ENCODE measurements at regions not wholly inside any gene's neighbourhood (a gene's known extent, or its start where the extent isn't known, plus 50 kb on each side); places are given as distances from the start of the nearest gene placed in this dataset.

DNA sequence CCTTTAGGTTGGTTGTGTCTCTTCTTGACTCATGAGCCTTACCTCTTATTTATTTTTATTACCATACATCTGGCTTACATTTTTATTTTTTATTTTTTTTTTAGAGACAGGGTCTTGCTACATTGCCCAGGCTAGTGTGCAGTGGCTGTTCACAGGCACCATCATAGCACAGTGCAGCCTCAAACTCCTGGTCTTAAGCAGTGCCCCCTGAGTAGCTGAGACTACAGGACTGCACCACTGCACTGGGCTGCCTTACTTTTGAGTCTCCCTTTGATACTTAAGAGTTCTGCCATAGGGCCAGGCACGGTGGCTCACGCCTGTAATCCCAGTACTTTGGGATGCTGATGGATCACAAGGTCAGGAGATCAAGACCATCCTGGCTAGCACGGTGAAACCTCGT lies 76.4 kb upstream of the MACF1 start:
- H3K36me3 ChIP-seq (ENCODE audit: control insufficient read depth in 1 of 2, insufficient read depth in 2 of 2, low read length in 2 of 2): peaks cover 0 to 5% of the 10 kb centered on the region in 2 donors
- no peaks in the 10 kb centered on the region for H3K9me3 ChIP-seq (ENCODE audit: control insufficient read depth in 1 of 2, low read length in 2 of 2)
- no peaks in the 10 kb centered on the region for H3K27me3 ChIP-seq (ENCODE audit: low read depth, low read length)
- H3K4me3 ChIP-seq (ENCODE audit: low read depth in 1 of 2, low read length in 2 of 2): no peak overlapping the region
- H3K4me1 ChIP-seq (ENCODE audit: control insufficient read depth in 1 of 2, insufficient read depth in 2 of 2, low read length in 2 of 2): peaks cover 21 to 34% of the 10 kb centered on the region in 2 donors
- no peak overlapping the region for H3K27ac ChIP-seq (ENCODE audit: low read length)

DNA sequence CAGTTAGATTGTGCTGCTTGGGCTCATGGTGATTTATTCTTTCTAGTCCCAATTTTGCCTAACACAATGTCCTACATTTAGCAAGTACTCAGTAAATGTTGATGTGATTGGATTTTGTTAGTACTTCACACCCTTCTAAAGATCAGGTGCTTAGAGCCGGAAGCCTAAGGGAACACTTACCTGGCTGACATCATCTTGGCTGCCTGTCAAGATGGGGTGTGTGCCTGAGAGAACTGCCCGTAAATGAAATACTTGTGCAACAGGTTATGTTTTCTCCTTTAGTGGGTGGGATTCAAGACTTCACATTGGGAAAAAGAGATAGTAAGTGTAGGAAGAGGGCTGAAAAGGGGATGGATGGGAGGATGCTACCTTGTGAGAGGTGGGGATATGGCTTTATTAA lies 75.5 kb upstream of the MACF1 start:
- Histone ChIP-seq H3K4me1 (ENCODE audit: control insufficient read depth in 1 of 2, insufficient read depth in 2 of 2, low read length in 2 of 2) (peaks cover 22 to 35% of the 10 kb centered on the region in 2 donors), H3K4me3 (ENCODE audit: low read depth in 1 of 2, low read length in 2 of 2) (no peak overlapping the region), H3K36me3 (ENCODE audit: control insufficient read depth in 1 of 2, insufficient read depth in 2 of 2, low read length in 2 of 2) (peaks cover 0 to 5% of the 10 kb centered on the region in 2 donors), H3K9me3 (ENCODE audit: control insufficient read depth in 1 of 2, low read length in 2 of 2) (no peaks in the 10 kb centered on the region), H3K27me3 (ENCODE audit: low read depth, low read length) (no peaks in the 10 kb centered on the region), H3K27ac (ENCODE audit: low read length) (peak overlapping the region; percentile 41)

DNA sequence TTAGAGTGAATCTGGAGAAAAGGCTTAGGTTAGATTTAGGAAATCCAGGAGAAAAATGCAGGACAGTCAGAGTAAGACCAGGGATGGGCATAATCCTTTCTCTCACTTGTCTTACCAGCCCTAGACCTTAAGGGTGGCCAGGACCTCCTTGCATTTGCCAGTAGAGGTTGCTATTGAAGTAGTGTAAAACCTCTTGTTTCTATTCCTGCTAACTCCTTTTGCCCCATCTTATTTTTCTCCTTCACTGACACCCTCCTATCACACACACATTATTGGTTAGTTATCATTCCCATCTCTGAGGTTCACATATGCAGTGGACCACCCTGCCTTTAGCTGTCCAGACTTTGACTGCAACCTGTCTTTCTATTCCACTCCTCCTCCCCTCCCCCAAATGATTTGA lies 75.0 kb upstream of the MACF1 start:
- H3K4me1 ChIP-seq (ENCODE audit: control insufficient read depth in 1 of 2, insufficient read depth in 2 of 2, low read length in 2 of 2): peaks cover 22 to 35% of the 10 kb centered on the region in 2 donors

DNA sequence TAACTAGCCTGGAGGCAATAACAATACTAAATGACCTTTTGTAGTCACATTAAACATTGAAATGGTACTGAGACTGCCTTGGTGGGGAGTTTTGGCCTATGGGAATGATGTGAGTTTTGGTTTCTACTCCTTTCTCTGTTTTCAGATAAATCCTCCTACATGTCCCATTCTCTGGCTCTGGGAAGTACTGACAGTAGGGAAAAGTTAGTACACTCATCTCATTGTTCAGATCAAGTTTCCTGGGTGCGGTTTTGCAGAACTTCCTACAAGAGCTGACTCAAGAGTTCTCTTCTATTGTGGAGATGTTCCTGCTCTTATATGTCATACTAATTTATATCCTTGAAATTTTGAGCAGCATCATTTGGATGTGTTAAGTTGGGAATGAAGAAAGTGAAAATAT lies 74.2 kb upstream of the MACF1 start:
- H3K27ac ChIP-seq (ENCODE audit: low read length): peak overlapping the region; percentile 41
- no peaks in the 10 kb centered on the region for H3K9me3 ChIP-seq (ENCODE audit: control insufficient read depth in 1 of 2, low read length in 2 of 2)
- H3K4me1 ChIP-seq (ENCODE audit: control insufficient read depth in 1 of 2, insufficient read depth in 2 of 2, low read length in 2 of 2): peaks cover 22 to 35% of the 10 kb centered on the region in 2 donors
- H3K36me3 ChIP-seq (ENCODE audit: control insufficient read depth in 1 of 2, insufficient read depth in 2 of 2, low read length in 2 of 2): no peaks in the 10 kb centered on the region
- H3K4me3 ChIP-seq (ENCODE audit: low read depth in 1 of 2, low read length in 2 of 2): no peak overlapping the region
- no peaks in the 10 kb centered on the region for H3K27me3 ChIP-seq (ENCODE audit: low read depth, low read length)

More for the DNA sequence above, 75.0 kb upstream of the MACF1 start:
- Histone ChIP-seq H3K9me3 (ENCODE audit: control insufficient read depth in 1 of 2, low read length in 2 of 2) (no peaks in the 10 kb centered on the region), H3K27ac (ENCODE audit: low read length) (peak overlapping the region; percentile 41), H3K4me3 (ENCODE audit: low read depth in 1 of 2, low read length in 2 of 2) (no peak overlapping the region), H3K36me3 (ENCODE audit: control insufficient read depth in 1 of 2, insufficient read depth in 2 of 2, low read length in 2 of 2) (peaks cover 0 to 4% of the 10 kb centered on the region in 2 donors), H3K27me3 (ENCODE audit: low read depth, low read length) (no peaks in the 10 kb centered on the region)

DNA sequence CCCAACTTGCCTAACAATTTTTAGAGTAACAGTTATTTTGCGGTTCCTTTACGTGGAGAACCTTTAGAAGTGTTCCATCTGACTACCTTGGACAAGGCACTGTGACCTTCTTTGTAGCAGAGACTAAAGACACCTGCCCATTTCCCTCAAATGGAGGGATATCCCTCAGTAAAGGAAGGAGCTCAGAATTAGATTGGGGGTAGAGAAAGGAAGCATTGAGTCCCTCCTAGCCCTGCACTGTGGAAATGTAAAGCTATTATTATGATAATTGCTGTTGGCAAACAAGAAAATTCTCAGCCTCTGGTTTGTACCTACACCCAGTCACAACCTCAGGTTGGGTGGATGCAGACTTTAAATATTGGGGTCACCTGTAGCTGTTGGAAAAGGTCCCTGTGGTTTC lies 72.6 kb upstream of the MACF1 start:
- Histone ChIP-seq H3K27me3 (ENCODE audit: low read depth, low read length) (no peaks in the 10 kb centered on the region), H3K36me3 (ENCODE audit: control insufficient read depth in 1 of 2, insufficient read depth in 2 of 2, low read length in 2 of 2) (no peaks in the 10 kb centered on the region), H3K4me3 (ENCODE audit: low read depth in 1 of 2, low read length in 2 of 2) (no peak overlapping the region), H3K9me3 (ENCODE audit: control insufficient read depth in 1 of 2, low read length in 2 of 2) (no peaks in the 10 kb centered on the region), H3K27ac (ENCODE audit: low read length) (peak overlapping the region; percentile 70), H3K4me1 (ENCODE audit: control insufficient read depth in 1 of 2, insufficient read depth in 2 of 2, low read length in 2 of 2) (peaks cover 22 to 32% of the 10 kb centered on the region in 2 donors)

DNA sequence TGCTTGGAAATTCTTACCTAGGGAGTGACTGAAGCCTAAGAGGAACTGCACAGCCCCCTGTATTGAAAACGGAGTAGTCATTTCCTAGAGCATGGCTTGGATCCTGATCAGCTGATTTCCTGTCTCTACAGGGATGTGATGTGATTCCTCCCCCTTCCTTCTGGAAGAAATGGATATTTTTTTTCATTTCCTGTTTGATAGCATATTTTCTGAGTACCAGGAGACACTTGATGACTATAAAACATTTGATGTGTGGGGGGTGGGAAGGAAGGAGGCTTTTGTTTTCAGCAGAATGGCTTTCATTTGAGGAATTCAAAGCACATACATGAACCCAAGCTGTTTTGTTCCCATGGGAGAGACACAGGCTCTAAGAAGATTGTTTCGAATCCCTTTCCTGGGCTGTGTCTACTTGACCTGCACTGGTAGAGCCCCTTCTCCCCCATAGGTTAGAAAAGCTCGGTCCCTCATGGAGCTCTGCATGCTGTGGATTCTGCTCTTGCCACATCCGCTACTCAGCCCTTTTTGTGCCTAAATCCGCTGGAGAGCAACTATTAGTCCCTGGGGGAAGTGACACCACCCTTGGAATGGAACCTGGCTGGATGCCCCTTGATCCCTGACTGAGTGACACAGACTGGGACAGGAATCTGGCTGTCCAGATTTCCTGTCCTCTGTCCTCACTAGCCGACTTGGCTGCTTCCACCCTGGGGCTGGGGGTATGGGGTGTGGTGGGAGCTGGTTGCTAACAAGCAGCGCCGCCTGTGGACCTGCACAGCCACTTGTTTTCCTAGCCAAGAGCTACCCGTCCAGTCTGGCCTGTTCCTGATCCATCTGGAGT lies 71.8 kb upstream of the MACF1 start:
- Histone ChIP-seq H3K27ac (ENCODE audit: low read length) (peak overlapping the region; percentile 70), H3K4me3 (ENCODE audit: low read depth in 1 of 2, low read length in 2 of 2) (no peak overlapping the region), H3K27me3 (ENCODE audit: low read depth, low read length) (no peaks in the 10 kb centered on the region), H3K36me3 (ENCODE audit: control insufficient read depth in 1 of 2, insufficient read depth in 2 of 2, low read length in 2 of 2) (no peaks in the 10 kb centered on the region), H3K9me3 (ENCODE audit: control insufficient read depth in 1 of 2, low read length in 2 of 2) (no peaks in the 10 kb centered on the region), H3K4me1 (ENCODE audit: control insufficient read depth in 1 of 2, insufficient read depth in 2 of 2, low read length in 2 of 2) (peaks cover 17 to 24% of the 10 kb centered on the region in 2 donors)

DNA sequence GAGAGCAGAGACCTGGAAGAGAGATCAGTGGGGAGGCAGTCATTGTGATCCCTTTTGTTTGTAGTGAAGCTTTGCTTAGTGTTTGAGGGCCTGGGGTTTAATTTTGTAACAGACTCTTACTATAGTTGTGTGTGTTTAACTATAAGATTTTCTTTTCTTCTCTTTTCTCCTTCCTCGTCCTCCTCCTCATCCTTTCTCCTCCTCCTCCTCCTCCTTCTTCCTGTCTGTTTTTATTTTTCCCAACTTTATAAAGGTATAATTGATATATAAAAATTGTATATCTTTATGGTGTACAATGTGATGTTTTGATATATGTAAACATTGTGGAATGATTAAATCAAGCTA lies 71.2 kb upstream of the MACF1 start:
- Histone ChIP-seq H3K27ac (ENCODE audit: low read length) (peak overlapping the region; percentile 70), H3K27me3 (ENCODE audit: low read depth, low read length) (no peaks in the 10 kb centered on the region)

DNA sequence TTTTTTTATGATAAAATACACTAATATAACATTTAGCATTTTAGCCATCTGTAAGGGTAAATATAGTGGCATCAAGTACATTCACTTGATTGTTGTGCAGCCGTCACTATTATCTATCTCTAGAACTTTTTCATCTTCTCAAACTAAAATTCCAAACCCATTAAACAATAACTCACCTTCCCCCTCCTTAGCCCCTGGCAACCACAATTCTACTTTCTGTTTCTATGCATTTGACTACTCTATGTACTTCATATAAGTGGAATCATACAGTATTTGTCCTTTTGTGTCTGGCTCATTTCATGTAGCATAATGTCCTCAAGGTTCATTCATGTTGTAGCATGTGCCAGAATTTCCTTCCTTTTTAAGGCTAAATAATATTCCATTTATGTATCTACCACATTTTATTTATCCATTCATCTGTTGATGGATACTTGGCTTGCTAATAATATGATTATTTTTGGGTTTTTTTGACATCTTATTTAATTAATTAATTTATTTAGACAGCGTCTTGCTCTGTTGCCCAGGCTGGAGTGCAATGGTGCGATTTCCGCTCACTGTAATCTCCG lies 69.6 kb upstream of the MACF1 start:
- Histone ChIP-seq H3K36me3 (ENCODE audit: control insufficient read depth in 1 of 2, insufficient read depth in 2 of 2, low read length in 2 of 2) (no peaks in the 10 kb centered on the region), H3K4me3 (ENCODE audit: low read depth in 1 of 2, low read length in 2 of 2) (no peak overlapping the region), H3K9me3 (ENCODE audit: control insufficient read depth in 1 of 2, low read length in 2 of 2) (no peaks in the 10 kb centered on the region), H3K27ac (ENCODE audit: low read length) (no peak overlapping the region), H3K4me1 (ENCODE audit: control insufficient read depth in 1 of 2, insufficient read depth in 2 of 2, low read length in 2 of 2) (peaks cover 12 to 28% of the 10 kb centered on the region in 2 donors), H3K27me3 (ENCODE audit: low read depth, low read length) (no peaks in the 10 kb centered on the region)

More for the DNA sequence above, 71.2 kb upstream of the MACF1 start:
- H3K36me3 ChIP-seq (ENCODE audit: control insufficient read depth in 1 of 2, insufficient read depth in 2 of 2, low read length in 2 of 2): no peaks in the 10 kb centered on the region
- H3K4me3 ChIP-seq (ENCODE audit: low read depth in 1 of 2, low read length in 2 of 2): no peak overlapping the region
- no peaks in the 10 kb centered on the region for H3K9me3 ChIP-seq (ENCODE audit: control insufficient read depth in 1 of 2, low read length in 2 of 2)
- peaks cover 15 to 24% of the 10 kb centered on the region in 2 donors for H3K4me1 ChIP-seq (ENCODE audit: control insufficient read depth in 1 of 2, insufficient read depth in 2 of 2, low read length in 2 of 2)

DNA sequence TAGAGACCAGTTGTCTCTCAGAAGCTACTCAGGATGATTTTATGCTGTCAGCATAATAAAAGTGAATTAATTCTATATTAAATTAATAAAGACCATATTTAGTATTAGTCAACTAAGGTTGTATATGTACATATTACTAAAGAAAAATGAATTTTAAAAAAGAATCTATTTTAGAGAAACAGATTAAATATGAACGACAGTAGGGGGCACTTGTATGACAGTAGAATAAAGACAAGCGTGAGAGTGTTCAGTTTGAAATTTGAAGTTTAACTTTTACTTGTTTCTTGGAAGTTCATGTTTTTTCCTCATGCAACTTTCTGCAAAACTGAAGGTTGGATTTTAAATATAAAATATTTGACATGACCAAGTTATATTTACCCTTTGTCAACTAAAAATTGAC lies 67.9 kb upstream of the MACF1 start:
- Histone ChIP-seq H3K4me1 (ENCODE audit: control insufficient read depth in 1 of 2, insufficient read depth in 2 of 2, low read length in 2 of 2) (peaks cover 7 to 37% of the 10 kb centered on the region in 2 donors), H3K27ac (ENCODE audit: low read length) (no peak overlapping the region), H3K4me3 (ENCODE audit: low read depth in 1 of 2, low read length in 2 of 2) (no peak overlapping the region), H3K9me3 (ENCODE audit: control insufficient read depth in 1 of 2, low read length in 2 of 2) (no peaks in the 10 kb centered on the region), H3K36me3 (ENCODE audit: control insufficient read depth in 1 of 2, insufficient read depth in 2 of 2, low read length in 2 of 2) (no peaks in the 10 kb centered on the region), H3K27me3 (ENCODE audit: low read depth, low read length) (no peaks in the 10 kb centered on the region)

DNA sequence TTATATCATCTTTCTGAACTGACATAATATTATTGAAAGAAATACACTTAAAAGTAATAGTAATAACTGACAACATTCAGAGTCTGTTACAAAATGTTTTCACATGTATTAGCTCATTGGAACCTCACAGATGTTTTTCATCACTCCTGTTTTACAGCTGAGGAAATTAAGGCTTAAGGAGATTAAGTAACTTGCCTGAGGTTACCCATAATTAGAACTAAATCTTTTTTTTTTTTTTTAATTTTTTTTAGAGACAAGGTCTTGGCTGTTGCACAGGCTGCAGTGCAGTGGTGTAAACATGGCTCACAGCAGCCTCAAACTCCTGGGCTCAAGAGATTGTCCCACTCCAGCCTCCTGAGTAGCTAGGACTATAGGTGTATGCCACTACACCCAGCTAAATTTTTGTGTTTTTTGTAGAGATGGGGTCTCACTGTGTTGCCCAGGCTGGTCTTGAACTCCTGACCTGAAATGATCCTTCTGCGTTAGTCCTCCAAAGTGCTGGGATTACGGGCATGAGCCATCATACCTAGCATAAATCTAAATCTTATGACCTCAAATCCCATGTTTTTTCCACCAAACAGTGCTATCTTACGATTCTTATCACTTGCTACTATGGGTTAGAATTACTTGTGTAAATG lies 64.7 kb upstream of the MACF1 start:
- Histone ChIP-seq H3K27me3 (ENCODE audit: low read depth, low read length) (no peaks in the 10 kb centered on the region), H3K4me1 (ENCODE audit: control insufficient read depth in 1 of 2, insufficient read depth in 2 of 2, low read length in 2 of 2) (peaks cover 0 to 38% of the 10 kb centered on the region in 2 donors), H3K36me3 (ENCODE audit: control insufficient read depth in 1 of 2, insufficient read depth in 2 of 2, low read length in 2 of 2) (no peaks in the 10 kb centered on the region), H3K4me3 (ENCODE audit: low read depth in 1 of 2, low read length in 2 of 2) (no peak overlapping the region), H3K27ac (ENCODE audit: low read length) (no peak overlapping the region), H3K9me3 (ENCODE audit: control insufficient read depth in 1 of 2, low read length in 2 of 2) (no peaks in the 10 kb centered on the region)

DNA sequence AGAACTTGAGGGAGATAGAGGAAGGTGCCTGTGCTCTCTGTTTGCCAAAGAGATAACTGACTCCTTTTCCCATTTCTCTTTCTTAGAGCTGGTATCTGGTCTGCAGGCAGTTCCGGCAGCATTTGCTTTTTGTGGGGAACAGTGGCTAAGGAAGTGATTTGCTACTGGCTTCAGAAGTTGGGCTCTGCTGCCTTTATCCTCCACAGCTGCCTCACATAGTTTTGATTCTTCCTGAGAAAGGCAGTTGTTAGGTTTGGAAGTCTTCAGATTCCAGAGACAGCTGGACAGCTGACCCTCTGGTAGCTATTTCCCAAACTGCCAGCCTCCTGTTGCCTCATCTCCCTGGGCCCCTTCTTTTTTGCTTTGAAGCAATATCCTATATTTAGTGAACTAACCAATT lies 62.6 kb upstream of the MACF1 start:
- H3K36me3 ChIP-seq (ENCODE audit: control insufficient read depth in 1 of 2, insufficient read depth in 2 of 2, low read length in 2 of 2): no peaks in the 10 kb centered on the region
- H3K27ac ChIP-seq (ENCODE audit: low read length): peak overlapping the region; percentile 53
- no peak overlapping the region for H3K4me3 ChIP-seq (ENCODE audit: low read depth in 1 of 2, low read length in 2 of 2)
- H3K4me1 ChIP-seq (ENCODE audit: control insufficient read depth in 1 of 2, insufficient read depth in 2 of 2, low read length in 2 of 2): peaks cover 0 to 43% of the 10 kb centered on the region in 2 donors
- H3K9me3 ChIP-seq (ENCODE audit: control insufficient read depth in 1 of 2, low read length in 2 of 2): no peaks in the 10 kb centered on the region
- no peaks in the 10 kb centered on the region for H3K27me3 ChIP-seq (ENCODE audit: low read depth, low read length)

All from muscle layer of duodenum (tissue), 2 donors.